HCT116 (cell line): ENCODE measurements at regions not wholly inside any gene's neighbourhood (a gene's known extent, or its start where the extent isn't known, plus 50 kb on each side); places are given as distances from the start of the nearest gene placed in this dataset.

Experiments used
- ATAC-seq: fragments of 200-7000 bp; cut with Tn5 transposase; 2 replicates; pipeline ENCODE4 v1.9.1; 2020; ENCODE audit warnings: mild to moderate bottlenecking, moderate library complexity
- BruUV-seq: library from RNA; stranded (reverse); fragments of 400-500 nt; replicated peaks from 2 replicates; lab custom pipeline; 2021; lab: Mats Ljungman, UMichigan
- CTCF ChIA-PET: fragments of 300-600 bp; sonication (Branson Sonifier 250); formaldehyde crosslinking; loops from one replicate; lab custom pipeline; 2021; ENCODE audit warnings: antibody characterized with exemption; lab: Charles Lee
- POLR2A ChIA-PET: fragments of 300-600, 350-600 bp; sonication (Branson Sonifier 250); formaldehyde crosslinking; loops from one replicate; lab custom pipeline; 2021; ENCODE audit warnings: antibody characterized with exemption; lab: Charles Lee
- RAD21 ChIA-PET, 2 experiments: fragments of 300-600 bp; sonication (Branson Sonifier 250); formaldehyde crosslinking; loops; one replicate each; lab custom pipeline; 2023; ENCODE audit warnings: low total read pairs in 2 of 2; ENCODE audit not compliant: uncharacterized antibody in 2 of 2, unreplicated experiment in 2 of 2, low non-redundant PET in 1 of 2; lab: Charles Lee
- DNase-seq: peaks from one replicate; pipeline ENCODE4 v3.0.0-alpha.2; 2010; ENCODE audit warnings: low read depth, low spot score
- H2AFZ ChIP-seq: fragments of 200-600 bp; shearing (Covaris generic), sonication (generic); 2 replicates; pipeline ENCODE4 v1.6.1; 2017; ENCODE audit warnings: low read depth, mixed run types, mixed read lengths, antibody characterized with exemption, low read length; ENCODE audit not compliant: poor library complexity, severe bottlenecking
- H3K27ac ChIP-seq: 2 replicates; pipeline ENCODE4 v1.5.1; 2012; ENCODE audit warnings: low read depth, low read length
- H3K27me3 ChIP-seq: fragments of 200-600 bp; sonication (generic); 2 replicates; pipeline ENCODE4 v1.6.1; 2016; ENCODE audit warnings: mixed run types, low read length, mixed read lengths; ENCODE audit not compliant: insufficient read depth
- H3K36me3 ChIP-seq, 2 experiments: fragments of 200-500 bp in 1 of 2; fragments of 200-600 bp in 1 of 2; sonication (Bioruptor generic) in 1 of 2; sonication (generic) in 1 of 2; 2 replicates each; pipeline versions ENCODE4 v1.5.1 to v1.6.1; 2014 to 2016; ENCODE audit warnings: low read length in 2 of 2, inconsistent platforms in 1 of 2, mixed read lengths in 1 of 2, mixed run types in 1 of 2; ENCODE audit not compliant: insufficient read depth in 2 of 2, control insufficient read depth in 1 of 2
- H3K4me1 ChIP-seq, 2 experiments: fragments of 200-600 bp in 1 of 2; sonication (generic) in 1 of 2; 2 replicates each; pipeline versions ENCODE4 v1.5.1 to v1.6.1; 2012 to 2017; ENCODE audit warnings: low read length in 2 of 2, inconsistent platforms in 1 of 2, mild to moderate bottlenecking in 1 of 2, mixed read lengths in 1 of 2, mixed run types in 1 of 2, moderate library complexity in 1 of 2; ENCODE audit not compliant: insufficient read depth in 2 of 2, control insufficient read depth in 1 of 2
- H3K4me2 ChIP-seq: fragments of 200-600 bp; sonication (generic); 2 replicates; pipeline ENCODE4 v1.6.1; 2017; ENCODE audit warnings: mixed run types, low read length, mixed read lengths
- H3K4me3 ChIP-seq, 2 experiments: fragments of 200-600 bp in 1 of 2; sonication (generic) in 1 of 2; replicated peaks in 1 of 2; 2 replicates each; pipeline ENCODE4 v1.5.1; 2011 to 2016; ENCODE audit warnings: low read length in 2 of 2, control low read depth in 1 of 2, low read depth in 1 of 2, mild to moderate bottlenecking in 1 of 2, mixed read lengths in 1 of 2, mixed run types in 1 of 2
- H3K79me2 ChIP-seq: fragments of 200-600 bp; sonication (generic); 2 replicates; pipeline ENCODE4 v1.6.1; 2017; ENCODE audit warnings: mild to moderate bottlenecking, mixed run types, low read length, moderate library complexity, mixed read lengths; ENCODE audit not compliant: insufficient read depth
- H3K9ac ChIP-seq: fragments of 200-600 bp; sonication (generic); 2 replicates; pipeline ENCODE4 v1.6.1; 2016; ENCODE audit warnings: low read length, mixed read lengths
- H3K9me2 ChIP-seq: fragments of 200-600 bp; sonication (generic), shearing (Covaris generic); 2 replicates; pipeline ENCODE4 v1.6.1; 2017; ENCODE audit warnings: mixed run types, mild to moderate bottlenecking, moderate library complexity; ENCODE audit not compliant: insufficient read depth
- H3K9me3 ChIP-seq, 2 experiments: fragments of 200-500 bp in 1 of 2; fragments of 200-600 bp in 1 of 2; sonication (Bioruptor generic) in 1 of 2; sonication (generic) in 1 of 2; 2 replicates each; pipeline ENCODE4 v1.6.1; 2014 to 2017; ENCODE audit warnings: low read length in 2 of 2, mixed read lengths in 2 of 2, inconsistent platforms in 1 of 2, low read depth in 1 of 2, mild to moderate bottlenecking in 1 of 2, mixed run types in 1 of 2, moderate library complexity in 1 of 2; ENCODE audit not compliant: control insufficient read depth in 1 of 2, insufficient read depth in 1 of 2
- H4K20me1 ChIP-seq: fragments of 200-600 bp; sonication (generic), shearing (Covaris generic); 2 replicates; pipeline ENCODE4 v1.6.1; 2017; ENCODE audit warnings: mixed run types, mild to moderate bottlenecking, moderate library complexity; ENCODE audit not compliant: insufficient read depth
- ATF3 ChIP-seq: IDR thresholded peaks from 2 replicates; pipeline ENCODE4 v1.6.1; 2012
- ELF1 ChIP-seq: IDR thresholded peaks from 2 replicates; pipeline ENCODE4 v1.6.1; 2012; ENCODE audit warnings: low read depth, borderline replicate concordance
- FOSL1 ChIP-seq: IDR thresholded peaks from 2 replicates; pipeline ENCODE4 v1.6.1; 2012; ENCODE audit warnings: low read depth
- POLR2A ChIP-seq: IDR thresholded peaks from 2 replicates; pipeline ENCODE4 v1.7.0; 2011; ENCODE audit warnings: borderline replicate concordance; ENCODE audit not compliant: insufficient read depth, insufficient read length; ENCODE audit errors: extremely low read depth
- RAD21 ChIP-seq: IDR thresholded peaks from 2 replicates; pipeline ENCODE4 v1.6.1; 2012; ENCODE audit warnings: low read depth, mild to moderate bottlenecking
- SIN3A ChIP-seq: IDR thresholded peaks from 2 replicates; pipeline ENCODE4 v1.6.1; 2012; ENCODE audit warnings: low read depth
- SRF ChIP-seq: IDR thresholded peaks from 2 replicates; pipeline ENCODE4 v1.6.1; 2012; ENCODE audit warnings: low read depth
- YY1 ChIP-seq: IDR thresholded peaks from 2 replicates; pipeline ENCODE4 v1.6.1; 2011; ENCODE audit warnings: low read length, low read depth, moderate library complexity, mild to moderate bottlenecking; ENCODE audit not compliant: insufficient replicate concordance; ENCODE audit errors: extremely low read depth
- ZFX ChIP-seq: fragments of 450-650 bp; IDR thresholded peaks from 2 replicates; pipeline ENCODE4 v1.6.1; 2017
- ZNF274 ChIP-seq: fragments of 200-500 bp; sonication (Bioruptor generic); IDR thresholded peaks from 2 replicates; pipeline ENCODE4 v1.6.1; 2014; ENCODE audit warnings: mild to moderate bottlenecking, low read depth, low read length, inconsistent platforms
- intact Hi-C: fragments of 100-400 bp; cut with micrococcal nuclease; formaldehyde crosslinking; loops from 2 replicates; pipeline ENCODE4 v1.10.0; 2022

DNA sequence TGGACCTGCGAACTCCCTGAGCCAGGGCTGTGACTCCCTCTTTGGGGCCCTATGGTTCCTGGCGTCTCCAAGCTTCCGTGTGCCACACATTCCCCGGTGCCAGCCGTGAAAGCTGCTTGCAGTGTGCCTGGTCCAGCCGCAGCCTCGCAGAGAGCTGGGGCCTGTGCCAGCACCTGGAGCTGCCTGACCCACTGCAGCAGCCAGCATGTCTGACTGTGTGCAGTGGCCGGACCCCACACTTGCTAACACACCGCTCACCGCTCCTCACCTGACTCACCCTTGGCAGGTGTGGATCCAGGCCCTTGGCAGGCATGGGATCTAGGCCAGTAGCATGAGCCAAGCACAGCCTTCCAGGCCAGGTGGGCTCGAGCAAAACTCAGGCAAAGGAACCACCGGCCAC is 227.5 kb downstream of the OTOR start:
- Histone ChIP-seq H3K27me3 (peaks cover 4% of the 10 kb centered on the region; the same call in 1 of the 2 replicates), H3K79me2 (no peaks in the 10 kb centered on the region), H3K4me1 (no peaks in the 10 kb centered on the region), H3K9me3 (no peaks in the 10 kb centered on the region), H3K4me3 (no peak overlapping the region)
- ATAC-seq: no peak
- intact Hi-C loops: no loop called here
- TF ChIP-seq ELF1 (no peak), YY1 (no peak), SRF (no peak)
- TF ChIP-seq, all 23 proteins: peak for 0
- H3K9ac ChIP-seq: no peak overlapping the region
- no peak for DNase-seq
- H4K20me1 ChIP-seq: no peaks in the 10 kb centered on the region
- BruUV-seq: no TSS peak
- H3K36me3 ChIP-seq: no peaks in the 10 kb centered on the region
- POLR2A ChIA-PET: no interaction called here
- H3K4me2 ChIP-seq: no peak overlapping the region
- RAD21 ChIA-PET: no interaction called here
- CTCF ChIA-PET: no interaction called here
- no peak overlapping the region for H2AFZ ChIP-seq
- H3K9me2 ChIP-seq: no peaks in the 10 kb centered on the region
- H3K27ac ChIP-seq: no peak overlapping the region

- Histone ChIP-seq H3K27ac (no peak overlapping the region), H4K20me1 (no peaks in the 10 kb centered on the region), H3K9ac (no peak overlapping the region), H3K4me2 (no peak overlapping the region), H3K9me2 (no peaks in the 10 kb centered on the region), H2AFZ (no peak overlapping the region), H3K4me1 (no peaks in the 10 kb centered on the region), H3K36me3 (no peaks in the 10 kb centered on the region), H3K79me2 (no peaks in the 10 kb centered on the region), H3K27me3 (peaks cover 4% of the 10 kb centered on the region; the same call in 1 of the 2 replicates), H3K4me3 (no peak overlapping the region), H3K9me3 (no peaks in the 10 kb centered on the region)
- DNase-seq (no peak), ATAC-seq (no peak)
- ChIA-PET CTCF (no interaction called here), RAD21 (no interaction called here), POLR2A (no interaction called here)
- intact Hi-C loops: no loop called here
- no TSS peak for BruUV-seq
- no peak for TF ChIP-seq RAD21
- TF ChIP-seq ATF3: no peak
- TF ChIP-seq ZFX: no peak
- TF ChIP-seq YY1: no peak
- no peak for TF ChIP-seq POLR2A
- TF ChIP-seq SIN3A: no peak
- TF ChIP-seq ZNF274: no peak
- TF ChIP-seq FOSL1: no peak
Observed at GRCh38 chr20:16978497-16978896, 230.3 kb downstream of the OTOR start.
